GM21390 (cell line): ENCODE measurements at regions not wholly inside any gene's neighbourhood (a gene's known extent, or its start where the extent isn't known, plus 50 kb on each side); places are given as distances from the start of the nearest gene placed in this dataset.
A peak's percentile ranks its signal among the peaks of the same experiment; 100 is the strongest.
"Not testable (repeated sequence)": the region's sequence is repeated elsewhere in the genome, so short reads cannot be mapped to it uniquely, and the experiment has no call there.

Experiments used
- ATAC-seq: cut with Tn5 transposase; IDR thresholded peaks from one replicate; pipeline ENCODE4 v1.9.1; 2021; ENCODE audit not compliant: unreplicated experiment

GRCh38 chr7:92976931-92977330, 140.6 kb upstream of the CDK6 start:
- no peak for ATAC-seq

- ATAC-seq: no peak
These were observed 137.6 kb upstream of the CDK6 start for GRCh38 chr7:92973974-92974373.

DNA sequence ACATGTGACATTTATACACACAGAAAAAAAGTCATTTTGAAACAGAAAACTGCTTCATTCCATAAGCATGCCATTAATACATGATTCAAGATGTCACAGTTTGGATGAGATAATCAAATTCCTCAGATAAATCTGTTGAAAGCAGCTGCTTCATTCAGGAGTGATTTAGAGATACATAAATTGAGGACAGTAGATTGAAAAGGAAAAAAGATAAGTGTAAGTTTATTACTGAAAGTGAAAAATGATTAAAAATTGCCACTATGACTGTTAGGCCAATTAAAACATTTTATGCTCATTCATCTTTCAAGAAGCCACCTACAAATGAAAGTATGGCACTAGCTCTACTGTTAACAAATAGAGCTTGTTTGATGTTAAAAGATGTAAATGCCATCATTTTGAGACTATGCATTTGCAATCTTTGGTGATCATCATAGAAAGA, 136.9 kb upstream of the CDK6 start:
- no peak for ATAC-seq

DNA sequence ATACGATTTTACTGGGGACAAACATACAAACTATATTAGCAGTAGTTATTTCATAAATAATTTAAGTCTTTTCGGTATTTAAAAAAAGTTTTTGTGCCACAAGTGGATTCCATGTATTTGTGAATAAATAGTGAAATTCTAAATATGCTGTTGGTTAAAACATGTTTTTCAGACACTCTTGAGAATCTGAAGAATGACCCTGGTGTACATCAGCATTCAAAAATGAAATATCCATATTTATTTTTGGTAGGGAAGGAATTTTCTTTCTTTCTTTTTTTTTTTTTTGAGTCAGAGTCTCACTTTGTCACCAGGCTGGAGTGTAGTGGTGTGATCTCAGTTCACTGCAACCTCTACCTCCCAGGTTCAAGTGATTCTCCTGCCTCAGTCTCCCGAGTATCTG, 136.1 kb upstream of the CDK6 start:
- no peak for ATAC-seq

DNA sequence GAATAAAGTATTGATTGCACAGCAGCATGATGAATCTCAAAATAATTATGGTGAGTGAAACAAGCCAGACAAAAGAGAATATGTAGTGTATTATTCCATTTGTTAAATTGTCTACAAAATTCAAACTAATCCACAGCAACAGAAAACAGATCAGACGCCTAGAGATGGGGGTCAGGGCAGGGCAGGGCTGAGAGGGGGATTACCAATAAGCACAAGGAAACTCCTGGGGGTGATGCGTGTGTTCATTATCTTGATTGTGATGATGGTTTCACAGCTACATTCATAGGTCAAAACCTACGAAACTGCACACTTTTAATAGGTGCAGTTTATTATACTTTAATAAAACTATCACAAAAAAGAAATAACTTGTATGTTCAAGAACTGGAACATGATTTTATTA, 132.7 kb upstream of the CDK6 start:
- no peak for ATAC-seq

GRCh38 chr7:92968502-92968901, 132.1 kb upstream of the CDK6 start:
- ATAC-seq: peak; percentile 76

GRCh38 chr7:92967238-92967637, 130.9 kb upstream of the CDK6 start:
- ATAC-seq: no peak

DNA sequence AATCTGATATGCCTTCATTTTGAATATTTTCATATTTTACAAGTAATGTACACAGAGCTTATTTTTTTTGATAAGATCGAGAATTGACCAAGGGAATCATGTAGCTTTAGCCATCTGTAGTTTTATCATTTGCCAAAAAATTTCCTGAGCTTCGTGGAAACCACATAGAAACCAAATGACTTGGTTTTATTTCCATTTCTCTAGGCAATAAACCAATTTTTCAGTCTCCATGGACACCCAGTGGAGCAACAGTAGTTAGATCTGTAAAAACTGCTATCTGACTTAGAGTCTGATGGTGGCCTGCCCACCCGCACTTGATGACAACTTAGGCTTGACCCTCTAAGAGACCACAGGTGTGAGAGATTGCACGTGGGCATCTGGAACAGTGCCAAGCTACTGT, 127.8 kb upstream of the CDK6 start:
- no peak for ATAC-seq

GRCh38 chr7:92963566-92963965, 127.2 kb upstream of the CDK6 start:
- ATAC-seq: no peak

- ATAC-seq: no peak
These were observed 125.6 kb upstream of the CDK6 start for GRCh38 chr7:92961961-92962360.

- no peak for ATAC-seq
These were observed 120.2 kb upstream of the CDK6 start for GRCh38 chr7:92956575-92956974.

DNA sequence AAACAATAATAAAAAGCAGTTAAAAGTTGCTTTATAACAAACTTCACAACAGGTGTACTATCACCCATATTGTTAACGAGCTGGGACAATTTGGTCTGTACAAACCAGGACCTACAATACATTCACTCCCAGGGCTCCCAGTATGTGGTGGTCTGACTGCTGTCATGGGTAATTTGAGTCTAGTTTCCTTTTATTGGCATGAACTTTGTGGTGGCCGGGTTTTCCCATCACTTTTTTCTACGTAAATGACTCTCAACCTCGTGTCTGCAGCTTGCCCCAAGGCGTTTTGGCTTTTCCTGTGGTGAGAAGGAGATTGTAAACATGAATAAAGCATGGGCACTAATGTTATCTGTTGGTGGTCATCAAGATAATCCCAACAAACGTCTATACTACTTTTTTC, 118.7 kb upstream of the CDK6 start:
- ATAC-seq: no peak

GRCh38 chr7:92953657-92954056, 117.3 kb upstream of the CDK6 start:
- no peak for ATAC-seq

DNA sequence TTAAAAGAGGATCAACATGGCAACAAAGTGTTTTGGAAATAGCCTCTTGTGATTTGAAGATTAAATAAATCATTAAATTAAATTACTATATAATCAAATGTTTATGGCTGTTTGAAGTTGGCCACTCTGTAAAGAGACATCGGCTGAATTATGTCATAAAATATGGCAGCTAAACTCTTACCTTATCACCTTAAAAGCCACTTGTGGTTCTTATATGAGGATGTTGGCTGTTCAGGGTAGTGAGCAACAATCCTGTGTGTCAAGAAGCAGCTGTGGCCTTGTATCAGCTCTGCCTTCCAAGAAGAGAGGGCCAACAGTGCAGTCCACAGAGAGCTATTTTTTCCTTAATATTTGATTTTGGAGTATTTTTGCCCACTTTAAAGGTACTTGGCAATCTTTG, 113.4 kb upstream of the CDK6 start:
- no peak for ATAC-seq

- no peak for ATAC-seq
These were observed 109.5 kb upstream of the CDK6 start for GRCh38 chr7:92945840-92946239.

DNA sequence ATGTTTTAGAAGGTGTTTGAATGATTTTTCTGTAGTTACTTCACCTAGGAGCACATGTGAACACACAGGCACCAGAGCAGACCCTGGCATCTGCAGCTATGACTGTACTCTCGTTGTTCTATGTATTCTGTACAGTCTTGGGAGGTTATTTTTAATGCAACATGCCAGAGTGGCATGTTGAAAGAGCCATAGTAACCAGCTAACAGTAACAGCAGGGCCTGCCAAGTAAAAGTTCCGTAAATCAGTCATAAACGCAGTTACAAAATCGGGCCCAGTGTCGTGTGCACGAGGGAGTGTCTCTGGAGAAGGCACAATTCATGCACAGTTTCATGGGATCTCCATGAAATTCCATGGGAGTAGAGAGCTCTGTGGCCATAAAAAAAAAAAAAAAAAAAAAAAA, 108.3 kb upstream of the CDK6 start:
- no peak for ATAC-seq

DNA sequence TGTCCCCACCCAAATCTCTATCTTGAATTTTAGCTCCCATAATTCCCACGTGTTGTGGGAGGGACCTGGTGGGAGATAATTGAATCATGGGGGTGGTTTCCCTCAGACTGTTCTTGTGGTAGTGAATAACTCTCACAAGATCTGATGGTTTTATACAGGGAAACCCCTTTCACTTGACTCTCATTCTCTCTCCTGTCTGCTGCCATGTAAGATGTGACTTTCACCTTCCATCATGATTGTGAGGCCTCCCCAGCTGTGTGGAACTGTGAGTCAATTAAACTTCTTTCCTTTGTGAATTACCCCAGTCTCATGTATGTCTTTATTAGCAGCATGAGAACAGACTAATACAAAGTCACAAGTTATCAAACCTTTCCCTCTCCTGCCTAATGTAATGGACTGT, 106.3 kb upstream of the CDK6 start:
- ATAC-seq: not testable (repeated sequence)

DNA sequence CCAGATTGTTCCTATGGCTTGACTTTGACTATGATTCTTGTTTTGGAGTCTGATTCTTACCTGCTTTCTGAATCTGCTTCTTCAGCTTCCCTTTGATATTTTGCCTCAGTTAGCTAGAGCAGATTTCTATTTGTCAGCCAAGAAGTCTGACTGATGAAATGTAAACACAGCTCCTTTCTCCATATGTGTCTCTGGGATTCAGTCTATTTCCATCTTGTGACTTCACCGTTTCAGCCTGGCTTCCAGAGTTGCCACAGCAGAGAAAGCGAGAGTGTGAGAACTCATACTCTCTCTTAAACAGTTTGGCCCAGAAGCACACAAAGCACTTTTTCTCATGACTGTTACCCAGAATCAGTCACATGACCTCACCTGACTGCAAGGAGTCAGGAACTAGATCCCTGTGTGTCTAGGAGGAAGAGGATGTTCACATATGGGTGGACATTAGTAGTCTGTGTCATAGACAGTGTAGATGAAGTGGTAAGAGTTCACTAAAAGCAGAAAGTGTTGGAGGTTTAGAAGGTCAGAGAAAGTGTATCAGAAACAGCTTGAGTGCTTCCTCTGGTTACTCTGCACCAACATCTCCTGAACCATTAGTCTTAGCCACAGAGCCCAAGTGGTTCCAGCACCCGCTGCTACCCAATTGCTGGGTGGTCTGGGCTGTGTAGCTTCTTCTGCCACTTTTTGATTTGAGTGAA, 103.4 kb upstream of the CDK6 start:
- no peak for ATAC-seq

DNA sequence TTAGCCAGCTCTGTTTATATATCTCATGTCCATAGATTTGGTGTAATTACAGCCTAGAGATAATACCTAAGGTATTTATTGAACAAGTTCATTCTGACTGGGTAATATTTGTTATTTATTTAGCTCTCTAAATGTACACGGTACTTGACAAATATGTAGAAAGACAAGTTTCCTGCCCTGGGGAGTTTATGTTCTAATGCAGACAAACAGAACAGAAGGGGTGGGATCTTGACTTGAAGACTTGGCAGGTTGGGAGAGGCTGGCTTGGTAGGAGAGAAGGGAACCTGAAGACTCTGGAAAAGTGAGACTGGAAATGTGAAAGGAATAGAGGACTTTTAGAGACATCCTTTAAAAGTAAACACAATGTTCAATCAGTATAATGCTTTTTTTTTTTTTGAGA, 97.7 kb upstream of the CDK6 start:
- no peak for ATAC-seq

DNA sequence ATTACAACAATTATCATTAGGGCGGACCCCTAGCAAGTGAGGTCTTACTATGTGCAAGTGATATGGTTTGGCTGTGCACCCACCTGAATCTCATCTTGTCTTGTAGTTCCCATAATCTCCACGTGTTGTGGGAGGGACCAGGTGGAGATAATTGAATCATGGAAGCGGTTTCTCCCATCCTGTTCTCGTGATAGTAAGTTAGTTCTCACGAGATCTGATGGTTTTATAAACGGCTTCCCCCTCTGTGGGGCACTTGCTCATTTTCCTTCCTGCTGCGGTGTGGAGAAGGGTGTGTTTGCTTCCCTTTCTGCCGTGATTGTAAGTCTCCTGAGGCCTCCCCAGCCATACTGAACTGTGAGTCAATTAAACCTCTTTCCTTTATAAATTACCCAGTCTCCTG, 96.1 kb upstream of the CDK6 start:
- ATAC-seq: no peak

- ATAC-seq: no peak
These were observed 94.0 kb upstream of the CDK6 start for GRCh38 chr7:92930404-92930803.

DNA sequence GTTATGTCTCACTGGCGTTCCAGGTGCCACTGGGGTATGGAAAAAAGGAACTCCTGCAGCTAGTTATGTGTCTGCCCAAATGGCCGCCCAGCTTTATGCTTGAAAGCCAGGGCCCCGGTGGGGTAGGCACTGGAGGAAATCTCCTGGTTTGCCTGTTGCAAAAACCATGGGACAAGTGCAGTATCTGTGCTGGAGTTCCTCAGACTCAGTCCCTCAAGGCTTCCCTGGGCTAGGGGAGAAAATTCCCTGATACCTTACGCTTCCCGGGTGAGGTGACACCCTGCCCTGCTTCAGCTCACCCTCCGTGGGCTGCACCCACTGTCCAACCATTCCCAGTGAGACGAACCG, 90.3 kb upstream of the CDK6 start:
- no peak for ATAC-seq

- no peak for ATAC-seq
These were observed 89.7 kb upstream of the CDK6 start for GRCh38 chr7:92925876-92926696.
